Naive B cell (primary cell): ENCODE measurements at regions not wholly inside any gene's neighbourhood (a gene's known extent, or its start where the extent isn't known, plus 50 kb on each side); places are given as distances from the start of the nearest gene placed in this dataset.
A peak's percentile ranks its signal among the peaks of the same experiment; 100 is the strongest.

ENCODE experiments used
- ATAC-seq, 2 donors: fragments of 150-1000 bp; cut with Tn5 transposase; 2 replicates each; pipeline ENCODE4 v1.10.0; 2021; ENCODE audit warnings: low read depth in 2 of 2, mild to moderate bottlenecking in 2 of 2, moderate library complexity in 2 of 2
- DNase-seq: peaks from one replicate; pipeline ENCODE4 v3.0.0; 2022
- H3K27ac Mint-ChIP-seq, 6 donors: one replicate each; pipeline ENCODE4 v1.8.0; 2020 to 2022; ENCODE audit warnings: mild to moderate bottlenecking in 6 of 6, mixed read lengths in 6 of 6, moderate library complexity in 5 of 6, inconsistent platforms in 2 of 6
- H3K27me3 Mint-ChIP-seq, 3 donors: one replicate each; pipeline ENCODE4 v1.8.0; 2021 to 2022; ENCODE audit warnings: mixed read lengths in 3 of 3, mild to moderate bottlenecking in 1 of 3
- H3K36me3 Mint-ChIP-seq, 2 donors: one replicate each; pipeline ENCODE4 v1.8.0; 2020 to 2022; ENCODE audit warnings: mixed read lengths in 2 of 2, inconsistent platforms in 1 of 2, mild to moderate bottlenecking in 1 of 2
- H3K4me1 Mint-ChIP-seq, 3 donors: one replicate each; pipeline ENCODE4 v1.8.0; 2020 to 2022; ENCODE audit warnings: mixed read lengths in 3 of 3, inconsistent platforms in 1 of 3, mild to moderate bottlenecking in 1 of 3, moderate library complexity in 1 of 3
- H3K4me3 Mint-ChIP-seq, 8 donors: one replicate each; pipeline ENCODE4 v1.8.0; 2020 to 2022; ENCODE audit warnings: mild to moderate bottlenecking in 8 of 8, mixed read lengths in 8 of 8, moderate library complexity in 8 of 8, inconsistent platforms in 2 of 8
- H3K9me3 Mint-ChIP-seq, 7 donors: one replicate each; pipeline ENCODE4 v1.8.0; 2020 to 2022; ENCODE audit warnings: mixed read lengths in 7 of 7, mild to moderate bottlenecking in 5 of 7, inconsistent platforms in 2 of 7, moderate library complexity in 1 of 7

GRCh38 chr3:40912461-40912860 lies 286.8 kb upstream of the CTNNB1 start:
- peaks cover 6 to 9% (median 8%) of the 10 kb centered on the region in 3 donors for H3K27me3 Mint-ChIP-seq
- DNase-seq: no peak
- H3K4me1 Mint-ChIP-seq: no peaks in the 10 kb centered on the region
- no peak overlapping the region for H3K27ac Mint-ChIP-seq
- no peak overlapping the region for H3K4me3 Mint-ChIP-seq
- peaks cover 0 to 4% (median 0%) of the 10 kb centered on the region in 7 donors for H3K9me3 Mint-ChIP-seq
- peaks cover 0 to 5% of the 10 kb centered on the region in 2 donors for H3K36me3 Mint-ChIP-seq
- no peak for ATAC-seq

GRCh38 chr3:40913192-40913591 lies 286.1 kb upstream of the CTNNB1 start:
- DNase-seq: no peak
- no peak for ATAC-seq
- no peaks in the 10 kb centered on the region for H3K4me1 Mint-ChIP-seq

GRCh38 chr3:40913641-40914040 lies 285.7 kb upstream of the CTNNB1 start:
- H3K4me1 Mint-ChIP-seq: no peaks in the 10 kb centered on the region
- peaks cover 0 to 4% (median 0%) of the 10 kb centered on the region in 7 donors for H3K9me3 Mint-ChIP-seq
- no peak for DNase-seq
- no peak overlapping the region for H3K4me3 Mint-ChIP-seq
- H3K36me3 Mint-ChIP-seq: peaks cover 0 to 5% of the 10 kb centered on the region in 2 donors
- no peak overlapping the region for H3K27ac Mint-ChIP-seq
- no peak for ATAC-seq
- peaks cover 6 to 9% (median 8%) of the 10 kb centered on the region in 3 donors for H3K27me3 Mint-ChIP-seq

More at GRCh38 chr3:40913192-40913591, 286.1 kb upstream of the CTNNB1 start:
- Mint-ChIP-seq H3K4me3 (no peak overlapping the region), H3K36me3 (peaks cover 0 to 5% of the 10 kb centered on the region in 2 donors), H3K27me3 (peaks cover 6 to 9% (median 8%) of the 10 kb centered on the region in 3 donors), H3K27ac (no peak overlapping the region), H3K9me3 (peaks cover 0 to 4% (median 0%) of the 10 kb centered on the region in 7 donors)

GRCh38 chr3:40914475-40914874 lies 284.8 kb upstream of the CTNNB1 start:
- Mint-ChIP-seq H3K27ac (peak overlapping the region in 1 of 6 donors; percentile 1), H3K9me3 (peaks cover 0 to 4% (median 0%) of the 10 kb centered on the region in 7 donors), H3K36me3 (peaks cover 0 to 5% of the 10 kb centered on the region in 2 donors), H3K4me3 (no peak overlapping the region), H3K27me3 (peaks cover 2 to 8% (median 2%) of the 10 kb centered on the region in 3 donors), H3K4me1 (no peaks in the 10 kb centered on the region)
- DNase-seq (no peak), ATAC-seq (no peak)

- H3K4me3 Mint-ChIP-seq: no peak overlapping the region
- H3K27ac Mint-ChIP-seq: no peak overlapping the region
- DNase-seq: no peak
- H3K9me3 Mint-ChIP-seq: peaks cover 0 to 4% (median 0%) of the 10 kb centered on the region in 7 donors
- H3K27me3 Mint-ChIP-seq: peaks cover 0 to 8% (median 0%) of the 10 kb centered on the region in 3 donors
- no peaks in the 10 kb centered on the region for H3K4me1 Mint-ChIP-seq
- peaks cover 0 to 5% of the 10 kb centered on the region in 2 donors for H3K36me3 Mint-ChIP-seq
- no peak for ATAC-seq
These were observed 283.9 kb upstream of the CTNNB1 start for GRCh38 chr3:40915346-40915865.

- no peak for DNase-seq
- Mint-ChIP-seq H3K36me3 (no peaks in the 10 kb centered on the region), H3K27me3 (peaks cover 0 to 9% (median 4%) of the 10 kb centered on the region in 3 donors), H3K9me3 (peaks cover 0 to 4% (median 0%) of the 10 kb centered on the region in 7 donors), H3K4me1 (no peaks in the 10 kb centered on the region), H3K27ac (no peak overlapping the region), H3K4me3 (no peak overlapping the region)
- ATAC-seq: no peak
These were observed 279.3 kb upstream of the CTNNB1 start for GRCh38 chr3:40920041-40920440.

GRCh38 chr3:40921251-40921650 lies 278.1 kb upstream of the CTNNB1 start:
- no peak overlapping the region for H3K27ac Mint-ChIP-seq
- ATAC-seq: no peak

GRCh38 chr3:40923143-40923542 lies 276.2 kb upstream of the CTNNB1 start:
- no peak for DNase-seq
- Mint-ChIP-seq H3K27ac (no peak overlapping the region), H3K9me3 (peaks cover 0 to 3% (median 0%) of the 10 kb centered on the region in 7 donors), H3K4me1 (no peaks in the 10 kb centered on the region), H3K4me3 (no peak overlapping the region), H3K27me3 (peaks cover 0 to 18% (median 8%) of the 10 kb centered on the region in 3 donors), H3K36me3 (no peaks in the 10 kb centered on the region)
- no peak for ATAC-seq

More at GRCh38 chr3:40921251-40921650, 278.1 kb upstream of the CTNNB1 start:
- Mint-ChIP-seq H3K9me3 (peaks cover 0 to 3% (median 0%) of the 10 kb centered on the region in 7 donors), H3K4me3 (no peak overlapping the region), H3K4me1 (no peaks in the 10 kb centered on the region), H3K27me3 (peaks cover 0 to 9% (median 0%) of the 10 kb centered on the region in 3 donors), H3K36me3 (no peaks in the 10 kb centered on the region)
- DNase-seq: no peak

- Mint-ChIP-seq H3K9me3 (peaks cover 0 to 3% (median 0%) of the 10 kb centered on the region in 7 donors), H3K27me3 (peaks cover 0 to 20% (median 8%) of the 10 kb centered on the region in 3 donors), H3K27ac (no peak overlapping the region), H3K4me1 (no peaks in the 10 kb centered on the region), H3K4me3 (no peak overlapping the region), H3K36me3 (no peaks in the 10 kb centered on the region)
- DNase-seq (no peak), ATAC-seq (no peak)
These were observed 275.7 kb upstream of the CTNNB1 start for GRCh38 chr3:40923651-40924050.

- H3K9me3 Mint-ChIP-seq: peaks cover 0 to 5% (median 2%) of the 10 kb centered on the region in 7 donors
- peak overlapping the region in 1 of 6 donors; percentile 0 for H3K27ac Mint-ChIP-seq
- no peak for ATAC-seq
- no peaks in the 10 kb centered on the region for H3K4me1 Mint-ChIP-seq
- no peak for DNase-seq
- H3K4me3 Mint-ChIP-seq: no peak overlapping the region
- no peaks in the 10 kb centered on the region for H3K36me3 Mint-ChIP-seq
- H3K27me3 Mint-ChIP-seq: peaks cover 0 to 24% (median 11%) of the 10 kb centered on the region in 3 donors
These were observed 274.7 kb upstream of the CTNNB1 start for GRCh38 chr3:40924559-40925141.

- Mint-ChIP-seq H3K36me3 (peaks cover 0 to 5% of the 10 kb centered on the region in 2 donors), H3K9me3 (peaks cover 0 to 7% (median 3%) of the 10 kb centered on the region in 7 donors), H3K27me3 (peaks cover 0 to 30% (median 17%) of the 10 kb centered on the region in 3 donors), H3K4me3 (no peak overlapping the region), H3K27ac (no peak overlapping the region), H3K4me1 (no peaks in the 10 kb centered on the region)
- no peak for ATAC-seq
- no peak for DNase-seq
These were observed 274.1 kb upstream of the CTNNB1 start for GRCh38 chr3:40925231-40925630.

- no peak overlapping the region for H3K4me3 Mint-ChIP-seq
- H3K27me3 Mint-ChIP-seq: peaks cover 0 to 35% (median 25%) of the 10 kb centered on the region in 3 donors
- H3K4me1 Mint-ChIP-seq: no peaks in the 10 kb centered on the region
- peaks cover 5 to 25% (median 16%) of the 10 kb centered on the region in 7 donors for H3K9me3 Mint-ChIP-seq
- no peak for DNase-seq
- H3K36me3 Mint-ChIP-seq: peaks cover 5 to 25% of the 10 kb centered on the region in 2 donors
- H3K27ac Mint-ChIP-seq: no peak overlapping the region
- ATAC-seq: no peak
These were observed 269.2 kb upstream of the CTNNB1 start for GRCh38 chr3:40930131-40930538.

- H3K4me3 Mint-ChIP-seq: no peak overlapping the region
- no peak overlapping the region for H3K27ac Mint-ChIP-seq
- H3K27me3 Mint-ChIP-seq: peaks cover 0 to 35% (median 25%) of the 10 kb centered on the region in 3 donors
- DNase-seq: no peak
- peaks cover 5 to 25% (median 16%) of the 10 kb centered on the region in 7 donors for H3K9me3 Mint-ChIP-seq
- H3K4me1 Mint-ChIP-seq: no peaks in the 10 kb centered on the region
- peaks cover 5 to 25% of the 10 kb centered on the region in 2 donors for H3K36me3 Mint-ChIP-seq
- no peak for ATAC-seq
These were observed 268.5 kb upstream of the CTNNB1 start for GRCh38 chr3:40930756-40931155.

- Mint-ChIP-seq H3K4me3 (no peak overlapping the region), H3K27me3 (no peaks in the 10 kb centered on the region), H3K9me3 (peaks cover 0 to 2% (median 0%) of the 10 kb centered on the region in 7 donors), H3K27ac (no peak overlapping the region), H3K36me3 (no peaks in the 10 kb centered on the region), H3K4me1 (no peaks in the 10 kb centered on the region)
- ATAC-seq: no peak
- DNase-seq: no peak
These were observed 260.7 kb upstream of the CTNNB1 start for GRCh38 chr3:40938591-40938990.
